ENCODE measurements at regions not wholly inside any gene's neighbourhood (a gene's known extent, or its start where the extent isn't known, plus 50 kb on each side); places are given as distances from the start of the nearest gene placed in this dataset.

DNA sequence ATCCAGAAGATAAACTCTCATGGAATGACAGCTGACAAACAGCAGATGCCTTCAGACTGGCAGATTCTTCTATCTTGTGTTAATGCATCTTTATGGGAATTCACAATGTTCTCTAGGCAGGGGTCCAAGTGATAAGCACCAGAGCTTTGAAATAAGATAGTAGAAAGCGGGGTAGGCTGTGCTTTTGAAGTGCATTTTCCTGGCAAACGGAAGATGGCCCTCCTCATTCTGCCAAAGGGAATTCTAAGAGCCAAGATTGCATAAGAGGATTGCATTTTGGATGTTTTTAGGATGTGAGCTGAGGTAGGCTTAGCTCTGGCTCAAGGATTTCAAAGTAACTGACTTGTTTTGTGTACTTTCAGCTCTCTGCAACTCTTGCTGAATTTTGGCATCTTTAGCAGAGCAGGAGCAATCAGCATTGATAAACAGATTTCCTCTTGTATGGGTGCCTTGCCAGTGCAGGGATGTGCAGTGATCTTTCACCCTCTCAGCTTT, 298.5 kb upstream of the KLF6 start:
- Histone ChIP-seq H3K9ac (ENCODE audit: low read length) (no peak overlapping the region), H3F3A (ENCODE audit: insufficient read depth) (no peaks in the 10 kb centered on the region), H2AFZ (ENCODE audit: low read depth, low read length, severe bottlenecking) (no peak overlapping the region), H3K79me2 (ENCODE audit: insufficient read depth, low read length) (no peaks in the 10 kb centered on the region), H3K4me2 (ENCODE audit: low read depth, low read length, poor library complexity, severe bottlenecking) (no peak overlapping the region), H4K20me1 (ENCODE audit: low read depth, low read length) (no peaks in the 10 kb centered on the region), H3K4me3 (ENCODE audit: insufficient read depth, low read length, poor library complexity, severe bottlenecking) (no peak overlapping the region), H3K27ac (ENCODE audit: low read depth, low read length) (no peak overlapping the region), H3K9me2 (replicated peaks; ENCODE audit: insufficient read depth, low read length) (no peaks in the 10 kb centered on the region), H3K36me3 (ENCODE audit: low read length) (no peaks in the 10 kb centered on the region), H3K9me3 (ENCODE audit: insufficient read depth, low read length) (no peaks in the 10 kb centered on the region), H3K27me3 (ENCODE audit: low read length) (no peaks in the 10 kb centered on the region)
- TF ChIP-seq EZH2phosphoT487 (conservative IDR thresholded peaks at IDR 0.05; ENCODE audit: low read length) = no peak
- TF ChIP-seq, protein P1, sequence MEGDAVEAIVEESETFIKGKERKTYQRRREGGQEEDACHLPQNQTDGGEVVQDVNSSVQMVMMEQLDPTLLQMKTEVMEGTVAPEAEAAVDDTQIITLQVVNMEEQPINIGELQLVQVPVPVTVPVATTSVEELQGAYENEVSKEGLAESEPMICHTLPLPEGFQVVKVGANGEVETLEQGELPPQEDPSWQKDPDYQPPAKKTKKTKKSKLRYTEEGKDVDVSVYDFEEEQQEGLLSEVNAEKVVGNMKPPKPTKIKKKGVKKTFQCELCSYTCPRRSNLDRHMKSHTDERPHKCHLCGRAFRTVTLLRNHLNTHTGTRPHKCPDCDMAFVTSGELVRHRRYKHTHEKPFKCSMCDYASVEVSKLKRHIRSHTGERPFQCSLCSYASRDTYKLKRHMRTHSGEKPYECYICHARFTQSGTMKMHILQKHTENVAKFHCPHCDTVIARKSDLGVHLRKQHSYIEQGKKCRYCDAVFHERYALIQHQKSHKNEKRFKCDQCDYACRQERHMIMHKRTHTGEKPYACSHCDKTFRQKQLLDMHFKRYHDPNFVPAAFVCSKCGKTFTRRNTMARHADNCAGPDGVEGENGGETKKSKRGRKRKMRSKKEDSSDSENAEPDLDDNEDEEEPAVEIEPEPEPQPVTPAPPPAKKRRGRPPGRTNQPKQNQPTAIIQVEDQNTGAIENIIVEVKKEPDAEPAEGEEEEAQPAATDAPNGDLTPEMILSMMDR (IDR thresholded peaks at IDR 0.05; ENCODE audit: insufficient read depth, low read length, poor library complexity, severe bottlenecking) = no peak

DNA sequence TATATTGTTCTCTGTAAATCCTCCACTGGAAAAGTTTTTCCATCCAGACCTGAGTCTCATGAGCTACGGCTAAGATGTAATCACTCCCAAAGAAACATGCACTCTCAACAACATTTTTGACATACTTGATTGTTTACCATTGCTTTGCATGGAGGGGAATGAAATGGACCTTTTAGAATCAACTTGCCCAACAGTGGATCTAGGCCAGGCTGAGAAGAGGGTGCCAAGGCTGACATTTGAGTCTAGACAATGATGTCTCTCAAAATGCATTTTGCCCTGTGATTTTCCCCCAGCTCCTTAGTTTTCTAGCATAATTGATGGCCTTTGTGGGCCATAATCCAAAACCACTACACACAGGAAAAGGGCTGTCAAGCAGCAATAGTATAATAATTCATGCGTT, 297.9 kb upstream of the KLF6 start:
- TF ChIP-seq, protein P1 (IDR thresholded peaks at IDR 0.05; ENCODE audit: insufficient read depth, low read length, poor library complexity, severe bottlenecking) = no peak
- H3K4me3 ChIP-seq (ENCODE audit: insufficient read depth, low read length, poor library complexity, severe bottlenecking) = no peak overlapping the region
- no peak overlapping the region for H3K4me2 ChIP-seq (ENCODE audit: low read depth, low read length, poor library complexity, severe bottlenecking)
- H3K27ac ChIP-seq (ENCODE audit: low read depth, low read length) = no peak overlapping the region
- H3K9ac ChIP-seq (ENCODE audit: low read length) = no peak overlapping the region
- H3K9me3 ChIP-seq (ENCODE audit: insufficient read depth, low read length) = no peaks in the 10 kb centered on the region
- H3K27me3 ChIP-seq (ENCODE audit: low read length) = no peaks in the 10 kb centered on the region
- no peaks in the 10 kb centered on the region for H3K79me2 ChIP-seq (ENCODE audit: insufficient read depth, low read length)
- no peaks in the 10 kb centered on the region for H3K36me3 ChIP-seq (ENCODE audit: low read length)
- no peak overlapping the region for H2AFZ ChIP-seq (ENCODE audit: low read depth, low read length, severe bottlenecking)
- no peaks in the 10 kb centered on the region for H3F3A ChIP-seq (ENCODE audit: insufficient read depth)
- H4K20me1 ChIP-seq (ENCODE audit: low read depth, low read length) = no peaks in the 10 kb centered on the region
- no peaks in the 10 kb centered on the region for H3K9me2 ChIP-seq (replicated peaks; ENCODE audit: insufficient read depth, low read length)

DNA sequence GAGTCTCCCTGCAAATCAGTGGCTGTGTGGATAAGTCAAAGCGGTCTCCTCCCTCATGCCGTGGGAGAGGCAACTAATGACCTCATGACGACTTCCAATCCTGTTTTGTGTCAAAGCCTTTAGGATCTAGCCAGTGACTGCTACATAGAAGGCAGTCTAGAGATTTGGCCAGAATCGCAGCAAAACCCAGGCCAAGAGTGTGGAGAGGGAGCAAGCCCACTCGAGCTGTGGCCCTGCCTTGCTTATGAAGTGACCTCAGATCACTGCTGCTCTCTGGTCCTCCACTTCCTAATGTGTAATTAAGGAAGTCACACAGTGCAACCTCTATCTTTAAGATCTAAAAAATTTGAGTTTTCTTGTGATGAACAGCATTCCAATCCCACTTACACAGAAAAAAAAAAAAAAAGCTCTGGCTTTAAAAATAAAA, 296.7 kb upstream of the KLF6 start:
- H3K4me2 ChIP-seq (ENCODE audit: low read depth, low read length, poor library complexity, severe bottlenecking) = no peak overlapping the region

More for the DNA sequence above, 296.7 kb upstream of the KLF6 start:
- no peaks in the 10 kb centered on the region for H3K36me3 ChIP-seq (ENCODE audit: low read length)
- no peak for TF ChIP-seq EZH2phosphoT487 (conservative IDR thresholded peaks at IDR 0.05; ENCODE audit: low read length)
- TF ChIP-seq, protein P1 (IDR thresholded peaks at IDR 0.05; ENCODE audit: insufficient read depth, low read length, poor library complexity, severe bottlenecking) = no peak
- H3K9me3 ChIP-seq (ENCODE audit: insufficient read depth, low read length) = no peaks in the 10 kb centered on the region
- H3K27ac ChIP-seq (ENCODE audit: low read depth, low read length) = no peak overlapping the region
- H4K20me1 ChIP-seq (ENCODE audit: low read depth, low read length) = no peaks in the 10 kb centered on the region
- H3K4me3 ChIP-seq (ENCODE audit: insufficient read depth, low read length, poor library complexity, severe bottlenecking) = no peak overlapping the region
- no peak overlapping the region for H2AFZ ChIP-seq (ENCODE audit: low read depth, low read length, severe bottlenecking)
- no peak overlapping the region for H3K9ac ChIP-seq (ENCODE audit: low read length)
- H3K27me3 ChIP-seq (ENCODE audit: low read length) = no peaks in the 10 kb centered on the region
- no peaks in the 10 kb centered on the region for H3F3A ChIP-seq (ENCODE audit: insufficient read depth)
- no peaks in the 10 kb centered on the region for H3K9me2 ChIP-seq (replicated peaks; ENCODE audit: insufficient read depth, low read length)
- no peaks in the 10 kb centered on the region for H3K79me2 ChIP-seq (ENCODE audit: insufficient read depth, low read length)
